HG03575 (cell line): ENCODE measurements at regions not wholly inside any gene's neighbourhood (a gene's known extent, or its start where the extent isn't known, plus 50 kb on each side); places are given as distances from the start of the nearest gene placed in this dataset.

Experiments used
- ATAC-seq: cut with Tn5 transposase; IDR thresholded peaks from one replicate; pipeline ENCODE4 v1.9.1; 2021; ENCODE audit not compliant: unreplicated experiment, insufficient number of reproducible peaks, low FRiP score; ENCODE audit errors: extremely low read depth

GRCh38 chr15:96559087-96559486, 228.6 kb downstream of the NR2F2 start:
- ATAC-seq = no peak

DNA sequence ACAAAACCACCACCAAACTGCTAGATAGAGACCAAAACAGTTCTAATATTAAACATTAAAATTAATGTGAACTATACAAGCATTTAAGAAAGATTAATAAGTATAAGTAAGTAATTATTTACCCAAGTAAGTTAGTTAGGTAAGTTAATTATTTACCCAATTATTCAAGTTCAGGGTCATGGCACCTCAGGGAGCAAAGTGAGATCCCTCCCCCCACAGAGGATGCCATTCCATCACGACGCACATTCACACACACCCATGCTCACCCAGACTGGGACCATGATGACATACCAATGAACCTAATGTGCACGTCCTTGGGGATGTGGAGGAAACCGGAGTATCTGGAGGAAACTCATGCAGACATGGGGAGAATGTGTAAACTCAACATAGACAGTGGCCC, 229.1 kb downstream of the NR2F2 start:
- no peak for ATAC-seq

DNA sequence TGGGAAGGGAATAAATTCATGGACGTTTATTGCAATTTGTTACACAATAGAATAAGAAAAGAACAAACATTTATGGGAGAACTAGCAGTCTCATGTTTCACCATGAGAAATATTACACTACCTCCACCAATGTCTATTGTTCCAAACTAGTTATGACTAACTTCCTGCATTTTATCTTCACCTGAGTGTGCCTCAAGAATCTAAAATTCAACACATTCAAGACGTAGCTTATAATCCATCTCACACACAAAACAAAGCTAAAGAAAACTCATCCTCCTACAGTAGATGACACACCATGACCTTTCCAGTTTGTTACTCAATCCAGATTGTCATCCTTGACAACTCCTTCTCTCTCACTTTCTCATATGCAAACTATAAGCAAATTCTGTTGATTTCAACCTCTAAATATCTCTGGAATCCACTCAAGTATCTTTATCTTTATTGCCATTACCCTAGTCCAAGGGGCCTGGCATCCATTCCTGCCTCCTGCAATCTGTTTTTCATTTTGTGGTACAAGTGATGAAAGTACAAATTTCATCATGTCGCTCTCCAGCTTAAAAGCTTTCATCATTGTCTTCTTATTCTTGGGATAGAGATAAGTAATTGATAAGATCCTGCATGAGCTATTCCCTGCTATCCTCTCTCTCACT, 229.9 kb downstream of the NR2F2 start:
- ATAC-seq = no peak

- no peak for ATAC-seq
Measured at GRCh38 chr15:96561593-96561992, 231.1 kb downstream of the NR2F2 start.

GRCh38 chr15:96564546-96564945, 234.0 kb downstream of the NR2F2 start:
- ATAC-seq = no peak

GRCh38 chr15:96565266-96565665, 234.8 kb downstream of the NR2F2 start:
- ATAC-seq = no peak

GRCh38 chr15:96574782-96575181, 244.3 kb downstream of the NR2F2 start:
- ATAC-seq = no peak

DNA sequence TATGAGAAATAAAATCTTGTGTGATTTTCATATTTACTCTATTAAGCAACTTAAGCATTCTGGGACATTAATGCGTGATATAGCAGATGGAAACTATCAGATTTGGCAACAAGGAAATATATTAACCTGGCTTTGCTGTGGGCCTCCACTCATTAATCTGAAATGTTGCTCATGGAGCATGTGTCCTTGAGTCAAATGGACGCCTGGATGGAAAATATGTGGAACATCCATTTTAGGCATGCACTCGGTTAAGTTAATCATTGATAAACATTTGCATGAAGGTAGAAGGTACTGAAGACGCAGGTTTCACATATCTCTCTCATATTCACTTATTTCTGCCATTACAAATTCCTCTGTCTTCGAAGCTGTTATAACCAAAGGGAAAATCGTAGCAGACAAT, 246.1 kb downstream of the NR2F2 start:
- ATAC-seq = no peak

DNA sequence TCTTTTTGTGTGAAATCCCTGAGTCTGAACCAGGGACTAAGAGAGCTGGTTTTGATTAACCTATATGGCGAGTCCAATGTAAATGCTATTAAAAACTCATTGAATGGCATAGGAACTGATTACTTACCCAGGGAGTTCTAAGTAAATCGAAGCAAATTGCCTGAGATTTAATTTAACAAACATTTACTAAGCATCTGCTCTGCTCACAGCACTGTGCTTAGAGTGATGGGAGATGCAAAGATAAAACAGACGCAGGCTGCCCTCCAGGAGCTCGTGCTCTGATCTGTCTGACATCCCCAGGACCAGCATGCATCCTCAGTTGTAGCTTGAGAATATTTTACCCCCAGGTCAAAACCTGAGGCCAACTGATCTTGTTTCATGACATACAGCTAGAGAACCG, 247.9 kb downstream of the NR2F2 start:
- no peak for ATAC-seq

DNA sequence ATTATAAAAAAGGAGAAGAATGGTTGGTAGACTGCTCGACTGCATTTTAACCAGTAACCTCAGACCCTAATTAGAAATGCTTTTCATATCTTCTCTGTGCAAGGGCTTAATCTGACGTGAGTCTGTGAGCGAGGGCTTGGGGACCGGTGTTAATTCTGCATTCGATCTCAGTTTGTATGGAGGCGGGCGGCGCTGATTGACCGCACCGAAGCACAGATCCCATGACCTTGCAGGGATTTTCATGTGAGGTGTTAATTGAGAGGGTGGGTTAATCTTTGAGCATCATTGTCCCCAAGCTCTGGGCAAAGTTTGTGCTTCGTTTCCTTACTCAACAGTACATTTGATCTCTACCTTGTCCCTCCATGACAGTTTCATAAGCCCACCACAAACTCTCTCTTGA, 250.9 kb downstream of the NR2F2 start:
- ATAC-seq = no peak

DNA sequence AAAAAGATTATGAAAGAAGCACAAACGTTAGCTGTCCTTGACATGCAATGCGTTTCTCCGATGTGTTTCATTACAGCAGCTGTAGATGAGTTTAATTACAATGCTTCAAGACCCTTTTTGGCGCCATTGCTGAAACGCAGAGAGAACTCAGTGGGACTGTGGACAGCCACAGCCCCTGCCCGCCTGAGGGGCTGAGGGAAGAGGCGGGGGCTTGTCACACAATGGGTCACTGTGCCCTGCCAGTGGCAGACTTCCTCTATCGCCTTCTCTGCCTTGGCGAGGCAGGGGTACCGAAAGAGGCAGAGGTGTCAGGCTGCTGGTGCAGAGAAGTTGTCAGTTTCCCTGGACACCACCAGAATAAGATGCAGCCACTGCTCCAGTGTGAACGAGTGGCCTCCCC, 252.0 kb downstream of the NR2F2 start:
- no peak for ATAC-seq

DNA sequence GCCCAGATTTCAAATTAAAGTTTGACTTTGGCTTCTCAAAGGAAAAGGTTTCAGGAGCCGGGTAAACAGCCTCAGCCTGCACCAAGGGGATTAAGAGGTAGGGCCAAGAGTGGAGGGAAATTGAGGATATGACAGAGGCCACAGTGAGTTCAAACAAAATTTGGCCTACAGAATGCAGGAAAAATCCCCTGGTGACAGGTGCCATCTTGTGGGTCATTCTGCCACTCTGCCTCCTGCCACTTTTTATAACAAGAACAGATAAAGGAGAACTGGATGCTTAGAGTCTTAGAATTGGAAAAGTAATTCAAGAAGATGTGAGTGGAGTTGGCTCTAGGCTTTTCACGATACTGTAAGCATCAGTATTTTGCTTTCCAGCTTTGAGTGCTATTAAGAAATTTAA, 253.2 kb downstream of the NR2F2 start:
- ATAC-seq = no peak

- no peak for ATAC-seq
Measured at GRCh38 chr15:96585484-96586386, 255.2 kb downstream of the NR2F2 start.

- no peak for ATAC-seq
Measured at GRCh38 chr15:96586901-96587300, 256.4 kb downstream of the NR2F2 start.

GRCh38 chr15:96589864-96590263, 259.4 kb downstream of the NR2F2 start:
- ATAC-seq = no peak

DNA sequence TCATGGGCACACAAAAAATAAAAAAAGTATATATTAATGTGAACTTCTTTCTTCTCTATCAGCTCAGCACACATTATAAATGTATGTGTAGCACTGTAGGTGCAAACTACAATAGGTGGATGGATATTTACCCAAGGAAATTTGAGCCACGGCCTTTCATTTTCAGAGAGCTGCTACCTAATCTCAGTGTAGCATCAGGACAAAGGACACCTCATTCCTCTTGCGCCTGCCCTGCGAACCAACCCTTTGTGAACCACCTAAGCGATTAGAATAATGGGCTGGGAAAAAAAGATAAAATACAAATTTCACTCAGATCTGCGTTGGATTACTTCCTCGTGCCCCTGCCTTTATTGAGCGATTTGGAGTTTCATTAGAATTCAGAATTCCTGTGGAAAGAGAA, 263.2 kb downstream of the NR2F2 start:
- ATAC-seq = no peak

DNA sequence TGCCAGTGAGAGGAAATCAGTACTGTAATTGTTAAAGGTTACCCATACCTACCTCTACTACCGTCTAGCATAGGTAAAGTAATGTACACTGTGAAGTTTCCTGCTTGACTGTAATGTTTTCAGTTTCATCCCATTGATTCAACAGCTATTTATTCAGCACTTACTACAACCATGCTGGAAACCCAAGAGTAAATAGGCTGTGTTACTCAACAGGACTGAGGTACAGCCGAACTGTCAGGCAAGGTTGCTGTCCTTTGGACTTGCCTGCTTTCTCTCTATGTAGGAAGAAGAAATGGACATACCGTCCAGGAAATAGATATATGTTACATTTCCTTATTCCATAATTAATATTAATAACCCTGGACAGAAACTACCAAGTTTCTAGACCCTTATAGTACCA, 265.5 kb downstream of the NR2F2 start:
- no peak for ATAC-seq

- no peak for ATAC-seq
Measured at GRCh38 chr15:96598514-96598913, 268.0 kb downstream of the NR2F2 start.

DNA sequence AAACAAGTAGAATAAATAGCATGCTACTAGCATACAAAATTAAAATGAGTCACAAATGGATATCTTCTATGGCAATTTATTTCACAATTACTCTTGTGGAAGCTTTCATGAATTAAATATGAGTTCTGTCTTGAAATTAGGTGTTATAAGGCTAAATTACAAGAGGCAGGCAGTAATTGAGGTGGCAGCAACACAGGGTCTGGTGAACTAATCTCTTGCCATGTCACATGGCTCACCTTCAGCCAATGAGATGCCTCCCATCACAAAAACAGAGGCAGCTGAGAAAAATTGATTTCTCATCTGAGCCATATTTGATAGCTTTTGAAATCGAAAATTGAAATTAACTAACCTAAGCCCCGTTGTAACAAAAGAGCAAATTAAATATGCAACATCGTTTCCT, 268.8 kb downstream of the NR2F2 start:
- ATAC-seq = no peak

DNA sequence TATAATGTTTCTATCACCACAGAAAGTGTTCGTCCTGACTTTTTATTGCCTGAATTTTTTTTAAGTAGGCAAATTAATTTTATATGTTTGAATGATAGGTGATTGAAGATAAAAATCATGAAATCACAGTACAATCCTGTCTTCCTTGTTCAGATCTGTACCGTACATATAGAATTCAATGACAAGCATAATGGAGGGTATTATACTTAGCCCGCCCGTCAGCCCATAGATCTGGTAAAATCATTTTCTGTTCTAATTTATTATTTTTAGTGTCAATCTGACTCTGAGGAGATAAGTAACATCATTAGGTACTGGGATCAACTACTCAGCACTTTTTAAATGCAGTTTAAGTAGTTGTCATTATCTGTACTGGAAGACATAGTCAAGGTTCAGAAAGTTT, 269.9 kb downstream of the NR2F2 start:
- no peak for ATAC-seq

GRCh38 chr15:96606617-96607016, 276.1 kb downstream of the NR2F2 start:
- no peak for ATAC-seq
